OCI-LY3 (cell line): ENCODE measurements at regions not wholly inside any gene's neighbourhood (a gene's known extent, or its start where the extent isn't known, plus 50 kb on each side); places are given as distances from the start of the nearest gene placed in this dataset.

Source experiments
- H2AFZ ChIP-seq: fragments of 200-600, 300-600 bp; shearing (Covaris generic); 2 replicates; pipeline ENCODE4 v1.6.0; 2014; ENCODE audit warnings: antibody characterized with exemption, low read depth, low read length
- H3K27ac ChIP-seq: fragments of 200-600, 300-600 bp; sonication (generic); 2 replicates; pipeline ENCODE4 v1.5.1; 2014; ENCODE audit warnings: mild to moderate bottlenecking, low read length, moderate library complexity, mixed read lengths
- H3K27me3 ChIP-seq: fragments of 200-600, 300-600 bp; sonication (generic); 2 replicates; pipeline ENCODE4 v1.6.1; 2014; ENCODE audit warnings: low read depth, low read length, mixed read lengths
- H3K36me3 ChIP-seq: fragments of 200-600, 300-600 bp; sonication (generic); replicated peaks from 2 replicates; pipeline ENCODE3; 2014; ENCODE audit warnings: low read depth, low read length, mixed read lengths
- H3K4me1 ChIP-seq: fragments of 300-600, 200-600 bp; sonication (generic); 2 replicates; pipeline ENCODE4 v1.6.1; 2014; ENCODE audit warnings: low read length, mixed read lengths
- H3K4me2 ChIP-seq: fragments of 200-600, 300-600 bp; sonication (generic); 2 replicates; pipeline ENCODE4 v1.6.1; 2014; ENCODE audit warnings: low read length, mixed read lengths
- H3K4me3 ChIP-seq: fragments of 300-600, 200-600 bp; sonication (generic); 2 replicates; pipeline ENCODE4 v1.5.1; 2014; ENCODE audit warnings: antibody characterized with exemption, mild to moderate bottlenecking, low read length, moderate library complexity
- H3K79me2 ChIP-seq: fragments of 300-600, 200-600 bp; shearing (Covaris generic); 2 replicates; pipeline ENCODE4 v1.6.1; 2014; ENCODE audit warnings: mild to moderate bottlenecking, low read length, mixed read lengths
- H3K9ac ChIP-seq: fragments of 300-600, 200-600 bp; shearing (Covaris generic); 2 replicates; pipeline ENCODE4 v1.6.0; 2014; ENCODE audit warnings: mild to moderate bottlenecking, low read length, moderate library complexity
- H3K9me3 ChIP-seq: fragments of 200-600, 300-600 bp; shearing (Covaris generic); 2 replicates; pipeline ENCODE4 v1.6.1; 2014; ENCODE audit warnings: low read length, mixed read lengths; ENCODE audit not compliant: insufficient read depth
- H4K20me1 ChIP-seq: fragments of 200-600, 300-600 bp; sonication (generic); 2 replicates; pipeline ENCODE4 v1.6.1; 2016; ENCODE audit warnings: low read length, mixed read lengths; ENCODE audit not compliant: insufficient read depth
- EZH2phosphoT487 ChIP-seq: fragments of 200-600 bp; shearing (Covaris generic); IDR thresholded peaks from 2 replicates; pipeline ENCODE4 v1.6.1; 2018; ENCODE audit warnings: antibody characterized with exemption, mixed run types, low read depth
- TF ChIP-seq, protein P1 (sequence below): fragments of 200-600, 300-600 bp; sonication (generic); IDR thresholded peaks from 2 replicates; pipeline ENCODE4 v1.5.1; 2014; ENCODE audit warnings: antibody characterized with exemption, low read length, low read depth

DNA sequence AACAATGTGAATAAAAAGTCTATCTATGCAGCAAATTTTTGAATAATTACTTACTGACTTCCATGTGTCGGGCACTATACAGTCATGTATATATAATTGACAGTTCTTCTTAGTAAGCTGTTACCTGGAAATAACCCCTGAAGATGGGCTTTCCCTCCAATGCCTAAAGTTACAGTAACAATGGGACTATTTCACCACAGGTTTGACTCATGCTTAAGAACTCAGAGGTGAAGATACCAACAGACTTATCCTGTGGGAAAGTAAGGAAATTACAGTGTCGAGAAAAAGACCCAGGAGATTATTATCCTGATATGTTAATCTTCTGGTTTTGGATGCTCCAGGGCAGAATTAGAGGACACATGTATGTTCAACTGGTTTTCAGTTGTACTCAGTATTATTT is 601.5 kb upstream of the SOX9 start:
- Histone ChIP-seq H3K4me2 (no peak overlapping the region), H3K36me3 (no peaks in the 10 kb centered on the region), H3K9ac (no peak overlapping the region), H3K4me3 (no peak overlapping the region), H3K27ac (no peak overlapping the region), H2AFZ (no peak overlapping the region), H3K4me1 (no peaks in the 10 kb centered on the region), H3K9me3 (no peaks in the 10 kb centered on the region), H3K79me2 (no peaks in the 10 kb centered on the region), H3K27me3 (no peaks in the 10 kb centered on the region), H4K20me1 (no peaks in the 10 kb centered on the region)
- TF ChIP-seq, protein P1, sequence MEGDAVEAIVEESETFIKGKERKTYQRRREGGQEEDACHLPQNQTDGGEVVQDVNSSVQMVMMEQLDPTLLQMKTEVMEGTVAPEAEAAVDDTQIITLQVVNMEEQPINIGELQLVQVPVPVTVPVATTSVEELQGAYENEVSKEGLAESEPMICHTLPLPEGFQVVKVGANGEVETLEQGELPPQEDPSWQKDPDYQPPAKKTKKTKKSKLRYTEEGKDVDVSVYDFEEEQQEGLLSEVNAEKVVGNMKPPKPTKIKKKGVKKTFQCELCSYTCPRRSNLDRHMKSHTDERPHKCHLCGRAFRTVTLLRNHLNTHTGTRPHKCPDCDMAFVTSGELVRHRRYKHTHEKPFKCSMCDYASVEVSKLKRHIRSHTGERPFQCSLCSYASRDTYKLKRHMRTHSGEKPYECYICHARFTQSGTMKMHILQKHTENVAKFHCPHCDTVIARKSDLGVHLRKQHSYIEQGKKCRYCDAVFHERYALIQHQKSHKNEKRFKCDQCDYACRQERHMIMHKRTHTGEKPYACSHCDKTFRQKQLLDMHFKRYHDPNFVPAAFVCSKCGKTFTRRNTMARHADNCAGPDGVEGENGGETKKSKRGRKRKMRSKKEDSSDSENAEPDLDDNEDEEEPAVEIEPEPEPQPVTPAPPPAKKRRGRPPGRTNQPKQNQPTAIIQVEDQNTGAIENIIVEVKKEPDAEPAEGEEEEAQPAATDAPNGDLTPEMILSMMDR = no peak
- no peak for TF ChIP-seq EZH2phosphoT487

GRCh38 chr17:71521724-71522123 is 599.1 kb upstream of the SOX9 start:
- H3K4me2 ChIP-seq = no peak overlapping the region
- no peak overlapping the region for H3K27ac ChIP-seq
- no peaks in the 10 kb centered on the region for H3K4me1 ChIP-seq
- H3K36me3 ChIP-seq = no peaks in the 10 kb centered on the region
- H3K27me3 ChIP-seq = no peaks in the 10 kb centered on the region
- H3K9me3 ChIP-seq = no peaks in the 10 kb centered on the region
- H3K4me3 ChIP-seq = no peak overlapping the region
- no peaks in the 10 kb centered on the region for H4K20me1 ChIP-seq
- no peak overlapping the region for H3K9ac ChIP-seq
- H2AFZ ChIP-seq = no peak overlapping the region
- TF ChIP-seq, protein P1 = no peak
- no peak for TF ChIP-seq EZH2phosphoT487
- H3K79me2 ChIP-seq = no peaks in the 10 kb centered on the region

- no peaks in the 10 kb centered on the region for H4K20me1 ChIP-seq
- H3K9me3 ChIP-seq = no peaks in the 10 kb centered on the region
- TF ChIP-seq EZH2phosphoT487 = no peak
- TF ChIP-seq, protein P1 = no peak
- no peak overlapping the region for H3K27ac ChIP-seq
- no peak overlapping the region for H3K4me2 ChIP-seq
- no peaks in the 10 kb centered on the region for H3K4me1 ChIP-seq
- no peak overlapping the region for H2AFZ ChIP-seq
- H3K4me3 ChIP-seq = no peak overlapping the region
- no peaks in the 10 kb centered on the region for H3K79me2 ChIP-seq
- no peak overlapping the region for H3K9ac ChIP-seq
- H3K36me3 ChIP-seq = no peaks in the 10 kb centered on the region
- H3K27me3 ChIP-seq = no peaks in the 10 kb centered on the region
Measured at GRCh38 chr17:71522383-71522782, 598.4 kb upstream of the SOX9 start.

DNA sequence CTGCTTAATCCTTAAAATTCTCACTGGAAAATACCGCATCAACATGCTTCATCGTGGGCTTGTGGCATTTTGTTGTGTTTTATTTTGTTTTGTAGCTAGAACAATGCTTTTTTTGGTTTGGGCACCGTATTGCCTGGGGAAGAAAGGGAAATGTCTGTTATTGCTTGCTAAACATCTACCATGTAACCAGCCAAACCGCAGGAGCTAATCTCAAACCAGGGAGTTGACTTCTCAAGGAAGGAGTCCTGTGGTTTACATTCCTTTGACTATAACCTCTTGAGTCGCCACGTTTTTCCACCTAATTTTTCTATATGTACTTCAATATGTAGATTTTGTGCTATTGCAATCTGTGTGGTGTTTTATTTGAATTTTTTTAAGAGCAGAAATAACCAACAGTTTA is 593.5 kb upstream of the SOX9 start:
- Histone ChIP-seq H3K9me3 (no peaks in the 10 kb centered on the region), H3K4me1 (no peaks in the 10 kb centered on the region), H3K9ac (no peak overlapping the region), H3K36me3 (no peaks in the 10 kb centered on the region), H3K27me3 (no peaks in the 10 kb centered on the region), H4K20me1 (no peaks in the 10 kb centered on the region), H3K4me2 (no peak overlapping the region), H3K79me2 (no peaks in the 10 kb centered on the region), H2AFZ (no peak overlapping the region), H3K4me3 (no peak overlapping the region), H3K27ac (no peak overlapping the region)
- TF ChIP-seq, protein P1 = no peak
- TF ChIP-seq EZH2phosphoT487 = no peak
